ENCODE measurements at regions not wholly inside any gene's neighbourhood (a gene's known extent, or its start where the extent isn't known, plus 50 kb on each side); places are given as distances from the start of the nearest gene placed in this dataset.

GRCh38 chrX:40175511-40176350 is 78.0 kb upstream of the BCOR start:
- H3K27ac ChIP-seq, result peak overlapping the region; percentile 56
- DNase-seq (ENCODE audit: low read depth, low spot score), result no peak

GRCh38 chrX:40174854-40175510 is 77.2 kb upstream of the BCOR start:
- H3K27ac ChIP-seq, result peak overlapping the region; percentile 56
- no peak for DNase-seq (ENCODE audit: low read depth, low spot score)

- peak overlapping the region; percentile 56 for H3K27ac ChIP-seq
- no peak for DNase-seq (ENCODE audit: low read depth, low spot score)
Measured at GRCh38 chrX:40174001-40174853, 76.5 kb upstream of the BCOR start.

- H3K27ac ChIP-seq, result peak overlapping the region; percentile 56
- DNase-seq (ENCODE audit: low read depth, low spot score), result no peak
Measured at GRCh38 chrX:40173143-40174000, 75.6 kb upstream of the BCOR start.

GRCh38 chrX:40172401-40173142 is 74.8 kb upstream of the BCOR start:
- no peak overlapping the region for H3K27ac ChIP-seq

GRCh38 chrX:40171513-40172400 is 74.0 kb upstream of the BCOR start:
- no peak for DNase-seq (ENCODE audit: low read depth, low spot score)
- no peak overlapping the region for H3K27ac ChIP-seq

More at GRCh38 chrX:40172401-40173142, 74.8 kb upstream of the BCOR start:
- no peak for DNase-seq (ENCODE audit: low read depth, low spot score)

- no peak for DNase-seq (ENCODE audit: low read depth, low spot score)
- H3K27ac ChIP-seq, result no peak overlapping the region
Measured at GRCh38 chrX:40170830-40171512, 73.2 kb upstream of the BCOR start.

GRCh38 chrX:40169193-40170101 is 71.7 kb upstream of the BCOR start:
- H3K27ac ChIP-seq, result no peak overlapping the region
- no peak for DNase-seq (ENCODE audit: low read depth, low spot score)

- no peak for DNase-seq (ENCODE audit: low read depth, low spot score)
- no peak overlapping the region for H3K27ac ChIP-seq
Measured at GRCh38 chrX:40168480-40169011, 70.8 kb upstream of the BCOR start.

- H3K27ac ChIP-seq, result no peak overlapping the region
- DNase-seq (ENCODE audit: low read depth, low spot score), result no peak
Measured at GRCh38 chrX:40167850-40168479, 70.2 kb upstream of the BCOR start.

GRCh38 chrX:40167233-40167849 is 69.6 kb upstream of the BCOR start:
- no peak for DNase-seq (ENCODE audit: low read depth, low spot score)
- H3K27ac ChIP-seq, result no peak overlapping the region

GRCh38 chrX:40166582-40166981 is 68.8 kb upstream of the BCOR start:
- DNase-seq (ENCODE audit: low read depth, low spot score), result no peak
- no peak overlapping the region for H3K27ac ChIP-seq

GRCh38 chrX:40165861-40166260 is 68.1 kb upstream of the BCOR start:
- H3K27ac ChIP-seq, result no peak overlapping the region
- no peak for DNase-seq (ENCODE audit: low read depth, low spot score)

- DNase-seq (ENCODE audit: low read depth, low spot score), result no peak
- H3K27ac ChIP-seq, result no peak overlapping the region
Measured at GRCh38 chrX:40165206-40165605, 67.4 kb upstream of the BCOR start.

GRCh38 chrX:40164751-40165150 is 67.0 kb upstream of the BCOR start:
- no peak for DNase-seq (ENCODE audit: low read depth, low spot score)
- no peak overlapping the region for H3K27ac ChIP-seq
